Upper lobe of left lung (tissue), 6 donors: ENCODE measurements at regions not wholly inside any gene's neighbourhood (a gene's known extent, or its start where the extent isn't known, plus 50 kb on each side); places are given as distances from the start of the nearest gene placed in this dataset.
"Not testable (repeated sequence)": the region's sequence is repeated elsewhere in the genome, so short reads cannot be mapped to it uniquely, and the experiment has no call there.

Experiments used
- ATAC-seq, 2 donors: fragments of 200-7000 bp; cut with Tn5 transposase; one replicate each; pipeline ENCODE4 v1.9.1; 2022; ENCODE audit warnings: mild to moderate bottlenecking in 2 of 2, moderate library complexity in 2 of 2; ENCODE audit not compliant: low FRiP score in 2 of 2
- DNase-seq, 2 donors: peaks; one replicate each; pipeline ENCODE4 v3.0.0-alpha.2; 2019 to 2020
- H3K27ac ChIP-seq, 4 donors: fragments of 200-600 bp; sonication (generic); one replicate each; pipeline ENCODE4 v1.5.1; 2016 to 2019
- H3K27me3 ChIP-seq, 4 donors: fragments of 200-600 bp; sonication (generic); one replicate each; pipeline ENCODE4 v1.5.1; 2017 to 2019
- H3K36me3 ChIP-seq, 4 donors: fragments of 200-600 bp; sonication (generic); one replicate each; pipeline ENCODE4 v1.5.1; 2016 to 2019
- H3K4me1 ChIP-seq, 4 donors: fragments of 200-600 bp; sonication (generic); one replicate each; pipeline ENCODE4 v1.5.1; 2018 to 2019
- H3K4me3 ChIP-seq, 4 donors: fragments of 200-600 bp; sonication (generic); one replicate each; pipeline ENCODE4 v1.5.1; 2017 to 2019; ENCODE audit warnings: mild to moderate bottlenecking in 2 of 4, moderate library complexity in 1 of 4
- H3K9me3 ChIP-seq, 4 donors: fragments of 200-600 bp; sonication (generic); one replicate each; pipeline ENCODE4 v1.5.1; 2018 to 2019
- WGBS, 2 donors: methylation state at CpG; one replicate each; pipeline ENCODE4 v1.1.5; 2017 to 2018; 5-methylcytosine and 5-hydroxymethylcytosine counted together
- donor health status: DM: no; HTN: no; CAD: no; lungs with moderate emphysema.
- donor health status: DM: no; HTN: yes; CAD: no; lungs with severe emphysema.

DNA sequence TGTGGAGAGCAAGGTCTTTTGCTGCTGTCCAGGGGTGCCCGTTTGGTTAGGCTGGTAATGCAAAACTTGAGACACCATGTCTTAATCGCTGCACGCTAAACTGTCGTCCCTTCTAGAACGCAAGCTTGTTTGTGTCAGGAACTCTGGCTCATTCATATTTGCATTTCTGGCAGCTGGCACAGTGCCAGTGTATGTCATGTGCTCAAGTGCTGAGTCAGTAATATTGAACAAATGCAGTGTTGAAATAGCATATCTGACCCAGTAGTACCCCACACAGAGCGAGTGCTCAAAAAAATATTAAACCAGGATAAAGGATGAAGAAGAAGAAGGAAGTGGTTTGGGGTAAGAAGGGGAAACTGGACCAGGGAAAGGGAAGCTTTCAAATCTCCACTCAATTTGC is 173.4 kb downstream of the ZNF37A start:
- not testable (repeated sequence) for H3K27ac ChIP-seq, H3K9me3 ChIP-seq, H3K36me3 ChIP-seq, H3K4me1 ChIP-seq, DNase-seq, H3K27me3 ChIP-seq, H3K4me3 ChIP-seq, ATAC-seq
- WGBS, 2 donors, result 67 to 75% methylated on average over 6 of the region's 6 CpGs

DNA sequence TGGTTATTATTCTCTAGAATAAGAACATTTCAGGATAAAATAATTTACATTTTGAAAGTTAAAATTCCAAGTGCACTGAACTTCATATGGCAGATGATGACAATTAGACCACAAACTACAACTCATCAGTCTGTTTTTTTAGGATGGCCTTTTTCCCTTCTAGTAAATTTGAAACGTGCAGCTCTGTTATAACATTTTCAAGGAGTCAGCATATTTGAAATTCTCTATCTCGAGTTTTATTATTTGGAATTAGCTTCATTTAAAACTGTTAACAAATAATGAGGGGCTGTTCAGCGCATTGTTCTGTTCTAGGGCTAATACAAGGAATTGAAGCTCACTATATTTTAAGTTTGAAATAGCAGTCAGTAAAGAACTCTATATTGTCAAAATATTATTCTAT is 176.9 kb downstream of the ZNF37A start:
- H3K27me3 ChIP-seq, ATAC-seq, H3K27ac ChIP-seq, H3K4me3 ChIP-seq, H3K4me1 ChIP-seq, DNase-seq, H3K9me3 ChIP-seq, H3K36me3 ChIP-seq: not testable (repeated sequence)
- 39 to 57% methylated on average over 3 of the region's 3 CpGs for WGBS, 2 donors

DNA sequence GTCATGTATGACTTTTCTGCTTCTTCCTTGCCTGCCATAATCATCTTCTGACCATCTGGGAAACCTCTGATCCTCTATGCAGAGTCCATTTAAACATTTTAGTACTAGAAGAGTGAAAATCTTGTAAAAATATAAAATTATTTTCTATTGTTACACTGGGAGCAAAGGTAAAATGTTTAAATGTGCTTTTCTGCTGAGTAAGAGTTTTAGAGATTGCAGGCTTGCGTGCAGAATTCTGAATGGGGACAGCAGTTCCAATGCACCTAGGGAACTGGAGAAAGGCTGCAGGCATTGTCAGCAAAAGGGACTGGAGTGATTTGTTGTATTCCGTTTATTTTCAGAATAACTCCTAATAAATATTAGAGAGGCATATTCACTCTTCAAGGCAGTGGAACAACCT is 180.7 kb downstream of the ZNF37A start:
- not testable (repeated sequence) for DNase-seq, H3K4me1 ChIP-seq, H3K36me3 ChIP-seq, H3K4me3 ChIP-seq, H3K27me3 ChIP-seq, H3K27ac ChIP-seq, ATAC-seq, H3K9me3 ChIP-seq
- WGBS, 2 donors, result 66 to 79% methylated on average over 2 of the region's 2 CpGs

DNA sequence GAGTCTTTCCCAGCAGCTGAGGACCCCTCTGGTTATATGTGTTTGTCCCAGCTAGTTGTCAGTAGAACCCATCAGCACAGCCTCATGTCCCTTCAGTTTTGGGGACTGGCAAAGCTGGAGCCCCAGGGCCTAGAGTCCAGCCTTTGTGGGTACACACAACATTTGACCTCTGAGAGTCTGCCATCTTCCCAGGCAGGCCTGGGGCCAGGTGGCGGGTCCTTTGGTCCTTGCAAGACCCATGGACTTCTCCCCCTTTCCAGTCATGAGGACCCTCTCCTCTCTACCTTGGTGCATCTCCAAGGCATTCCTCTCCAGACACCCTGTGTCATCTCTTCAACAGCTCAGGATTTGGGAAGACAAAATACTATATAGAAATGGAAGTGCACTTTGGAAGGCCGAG is 198.4 kb downstream of the ZNF37A start:
- H3K9me3 ChIP-seq, H3K36me3 ChIP-seq, DNase-seq, ATAC-seq, H3K27me3 ChIP-seq, H3K4me1 ChIP-seq, H3K27ac ChIP-seq, H3K4me3 ChIP-seq: not testable (repeated sequence)
- WGBS, 2 donors, result 78 to 93% methylated on average over 2 of the region's 2 CpGs

DNA sequence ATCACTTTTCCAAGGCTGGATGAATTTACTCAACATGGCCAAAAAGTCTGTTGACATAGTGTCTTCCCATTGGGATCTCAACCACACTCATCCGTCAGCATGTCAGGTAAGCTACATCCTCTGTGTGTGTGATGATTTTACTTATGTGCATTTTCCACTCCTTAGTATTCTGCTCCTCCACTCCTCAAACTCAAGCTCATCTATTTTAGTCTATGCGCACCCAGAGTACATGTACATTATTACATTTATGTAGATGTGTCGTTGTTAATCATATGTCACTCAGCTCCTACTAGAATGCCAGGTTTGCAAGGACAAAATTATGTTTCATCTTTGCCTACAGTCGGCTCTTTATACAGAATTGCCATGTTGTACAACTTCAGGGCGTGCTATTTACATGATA is 216.0 kb downstream of the ZNF37A start:
- DNase-seq, H3K27ac ChIP-seq, H3K36me3 ChIP-seq, H3K9me3 ChIP-seq, H3K4me3 ChIP-seq, ATAC-seq, H3K27me3 ChIP-seq, H3K4me1 ChIP-seq: not testable (repeated sequence)
- 73 to 76% methylated on average over 5 of the region's 5 CpGs for WGBS, 2 donors

DNA sequence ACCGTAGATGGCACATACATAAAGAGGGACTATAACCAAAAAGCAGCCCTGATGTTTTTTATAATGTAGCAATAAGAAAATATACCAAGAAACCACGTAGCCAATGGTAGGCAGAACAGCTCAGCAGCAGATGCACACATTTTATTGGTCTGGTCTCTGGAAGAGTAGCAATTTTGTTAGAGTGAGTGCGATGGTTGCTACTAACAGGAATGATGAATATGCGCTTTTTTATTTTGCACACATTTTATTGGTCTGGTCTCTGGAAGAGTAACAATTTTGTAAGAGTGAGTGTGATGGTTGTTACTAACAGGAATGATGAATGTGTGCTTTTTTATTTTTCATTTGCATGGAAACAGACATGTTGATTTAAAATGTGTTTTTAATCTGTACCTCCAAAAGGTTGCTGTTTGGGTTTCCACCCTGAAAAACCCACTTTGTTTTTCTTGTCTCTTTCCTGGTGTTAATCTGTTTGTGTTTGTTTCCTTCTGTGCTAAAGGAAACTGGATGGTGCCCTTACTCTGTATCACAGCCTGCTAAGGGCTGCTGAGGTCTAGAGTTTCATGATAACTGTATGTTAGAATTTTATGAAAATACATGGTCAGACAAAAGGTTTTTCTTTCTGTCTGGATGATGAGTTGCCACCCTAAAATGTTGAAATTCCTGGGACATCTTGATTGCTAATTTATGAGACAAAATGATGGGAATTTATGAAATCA is 221.1 kb downstream of the ZNF37A start:
- 76 to 78% methylated on average over 4 of the region's 4 CpGs for WGBS, 2 donors
- H3K36me3 ChIP-seq, result not testable (repeated sequence)

DNA sequence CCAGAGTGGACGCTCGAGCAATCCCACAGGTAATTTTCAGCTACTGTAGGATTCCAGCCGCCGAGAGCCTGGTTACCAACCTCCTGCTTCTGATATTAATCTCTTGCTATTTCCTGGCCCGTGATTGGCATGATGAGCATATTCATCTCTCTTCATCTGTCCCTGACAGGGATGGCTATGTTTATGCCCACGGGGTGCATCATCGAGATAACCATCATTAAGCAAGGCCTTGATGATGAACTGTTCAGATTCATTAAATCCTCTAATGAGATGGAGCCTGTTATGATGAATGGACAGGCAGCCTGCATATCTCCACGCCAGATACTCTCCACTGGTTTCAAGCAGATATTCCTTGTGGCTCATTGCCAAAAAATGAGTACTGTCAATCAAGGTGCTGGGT is 227.3 kb downstream of the ZNF37A start:
- not testable (repeated sequence) for H3K9me3 ChIP-seq, H3K27ac ChIP-seq, H3K36me3 ChIP-seq, H3K4me1 ChIP-seq, H3K27me3 ChIP-seq, DNase-seq, ATAC-seq, H3K4me3 ChIP-seq
- WGBS, 2 donors, result 72 to 86% methylated on average over 8 of the region's 8 CpGs

More for the DNA sequence above, 221.1 kb downstream of the ZNF37A start:
- H3K4me3 ChIP-seq, H3K4me1 ChIP-seq, H3K9me3 ChIP-seq, H3K27ac ChIP-seq, ATAC-seq, H3K27me3 ChIP-seq, DNase-seq: not testable (repeated sequence)

DNA sequence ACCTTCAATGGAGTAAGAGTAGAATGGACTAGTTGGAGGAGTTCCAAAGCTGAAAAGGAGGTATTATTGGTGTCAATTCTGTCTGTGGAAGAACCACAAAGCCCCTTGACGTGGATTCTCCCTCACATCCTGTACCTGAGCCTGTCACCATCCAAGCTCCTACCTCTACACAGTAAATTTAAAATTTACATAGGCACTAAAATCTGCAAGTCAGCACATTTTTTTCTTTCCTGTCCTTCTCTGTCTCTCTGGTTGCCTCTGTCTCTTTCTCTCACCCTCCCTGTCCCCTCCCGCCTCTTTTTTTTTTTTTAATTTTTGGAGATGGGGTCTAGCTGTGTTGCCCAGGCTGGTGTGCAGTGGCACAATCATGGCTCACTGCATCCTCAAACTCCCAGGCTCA is 236.2 kb downstream of the ZNF37A start:
- not testable (repeated sequence) for H3K4me3 ChIP-seq, H3K27ac ChIP-seq, H3K4me1 ChIP-seq, H3K9me3 ChIP-seq, DNase-seq, H3K36me3 ChIP-seq, H3K27me3 ChIP-seq, ATAC-seq
- WGBS, 2 donors, result 66 to 71% methylated on average over 2 of the region's 2 CpGs

DNA sequence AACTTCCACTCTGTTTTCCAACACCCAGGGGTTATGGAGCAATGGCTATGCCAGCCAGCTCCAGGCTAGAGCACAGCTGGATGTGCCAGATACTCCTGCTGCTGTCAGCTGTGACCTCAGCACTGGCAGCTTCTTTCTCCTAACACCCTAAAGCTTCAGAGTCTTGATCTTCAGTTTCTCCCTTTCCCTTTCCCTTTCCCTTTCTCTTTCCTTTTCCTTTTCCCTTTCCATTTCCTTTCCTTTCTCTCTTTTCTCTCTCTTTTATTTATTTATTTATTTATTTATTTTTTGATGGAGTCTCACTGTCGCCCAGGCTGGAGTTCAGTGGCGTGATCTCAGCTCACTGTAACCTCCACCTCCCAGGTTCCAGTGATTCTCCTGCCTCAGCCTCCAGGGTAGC is 237.0 kb downstream of the ZNF37A start:
- not testable (repeated sequence) for H3K4me1 ChIP-seq, DNase-seq, H3K27me3 ChIP-seq, H3K36me3 ChIP-seq, H3K27ac ChIP-seq, H3K9me3 ChIP-seq, ATAC-seq, H3K4me3 ChIP-seq
- 79 to 82% methylated on average over 2 of the region's 2 CpGs for WGBS, 2 donors

DNA sequence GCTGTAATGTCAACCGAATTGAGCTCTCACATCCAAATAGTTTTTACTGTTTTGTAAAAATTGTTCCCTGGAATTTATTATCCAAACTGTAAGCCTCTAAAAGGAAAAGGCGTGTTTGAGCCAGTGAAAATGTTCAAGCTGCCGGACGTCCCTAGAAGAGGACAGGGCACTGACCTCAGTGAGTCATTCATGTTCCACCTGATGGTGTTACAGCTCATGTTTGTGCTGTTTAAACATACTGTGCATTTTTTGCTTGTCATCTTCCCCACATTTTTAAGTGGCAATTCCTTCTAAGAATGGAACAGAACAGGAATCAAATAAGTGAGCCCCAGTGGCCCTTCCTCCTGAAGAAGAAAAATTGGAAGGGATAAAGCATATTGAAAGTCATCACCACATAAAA is 239.6 kb downstream of the ZNF37A start:
- DNase-seq, H3K27ac ChIP-seq, ATAC-seq, H3K4me3 ChIP-seq, H3K4me1 ChIP-seq, H3K36me3 ChIP-seq, H3K9me3 ChIP-seq, H3K27me3 ChIP-seq: not testable (repeated sequence)
- 71 to 73% methylated on average over 4 of the region's 4 CpGs for WGBS, 2 donors

DNA sequence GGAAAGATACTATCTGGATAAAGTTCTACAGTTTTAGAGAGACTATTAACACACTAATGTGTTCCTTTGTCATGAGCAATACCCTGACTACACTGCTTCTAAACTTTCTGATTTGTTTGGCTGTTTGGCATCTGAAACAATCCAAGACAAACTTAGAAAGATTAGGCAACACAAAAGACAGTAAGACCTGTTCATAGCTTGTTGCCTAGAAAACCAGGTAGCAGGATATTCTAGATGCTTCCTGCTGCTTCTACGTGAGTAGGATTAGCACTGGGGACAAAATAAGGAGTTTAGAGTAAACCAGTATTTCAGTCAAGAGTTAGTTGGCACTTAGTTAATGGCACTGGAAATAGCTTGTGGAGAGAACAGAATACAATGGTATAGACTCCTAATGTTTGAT is 256.5 kb downstream of the ZNF37A start:
- not testable (repeated sequence) for H3K36me3 ChIP-seq, H3K9me3 ChIP-seq, ATAC-seq, H3K4me1 ChIP-seq, H3K27me3 ChIP-seq, DNase-seq, H3K4me3 ChIP-seq, H3K27ac ChIP-seq
- whole genome bisulfite sequencing, 2 donors, result 67 to 79% methylated on average over 1 of the region's 1 CpG

DNA sequence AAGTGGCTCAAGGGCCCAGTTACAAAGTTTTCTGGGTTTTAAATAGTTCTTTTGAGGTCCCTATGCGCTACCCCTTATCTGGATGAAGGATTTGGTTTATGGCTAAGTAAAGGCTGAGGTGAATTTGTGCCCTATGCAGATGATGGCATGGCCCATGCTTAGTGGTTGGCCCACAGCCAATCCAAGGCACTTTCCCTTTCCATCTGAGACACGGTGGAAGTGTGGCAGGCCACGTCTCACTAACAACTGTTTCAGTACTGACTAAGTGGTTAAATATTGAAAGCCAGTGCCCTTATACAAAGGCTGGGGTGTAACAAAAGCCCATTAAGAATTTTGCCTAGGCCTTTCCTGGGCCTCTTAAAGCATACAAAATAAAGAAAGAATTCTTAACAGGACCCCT is 260.3 kb downstream of the ZNF37A start:
- 64 to 67% methylated on average over 3 of the region's 3 CpGs for WGBS, 2 donors
- H3K36me3 ChIP-seq, ATAC-seq, H3K9me3 ChIP-seq, H3K27ac ChIP-seq, DNase-seq, H3K27me3 ChIP-seq, H3K4me3 ChIP-seq, H3K4me1 ChIP-seq: not testable (repeated sequence)
